LNCaP clone FGC (cell line): ENCODE measurements at regions not wholly inside any gene's neighbourhood (a gene's known extent, or its start where the extent isn't known, plus 50 kb on each side); places are given as distances from the start of the nearest gene placed in this dataset.

Source experiments
- DNase-seq: peaks from one replicate; pipeline ENCODE4 v3.0.0-alpha.2; 2011; ENCODE audit warnings: low read depth
- H3K4me3 ChIP-seq: 2 replicates; pipeline ENCODE4 v1.5.1; 2011; ENCODE audit warnings: mild to moderate bottlenecking, low read depth, low read length, control low read depth
- CTCF ChIP-seq: IDR thresholded peaks from 2 replicates; pipeline ENCODE4 v1.5.1; 2012; ENCODE audit warnings: mild to moderate bottlenecking; ENCODE audit not compliant: control insufficient read depth, insufficient read depth; ENCODE audit errors: extremely low read depth

GRCh38 chr13:111530137-111530870 lies 209.9 kb downstream of the TEX29 start:
- DNase-seq, result no peak
- TF ChIP-seq CTCF, result no peak
- no peak overlapping the region for H3K4me3 ChIP-seq

- no peak for DNase-seq
- no peak overlapping the region for H3K4me3 ChIP-seq
- TF ChIP-seq CTCF, result peak; percentile 50
Observed at GRCh38 chr13:111531505-111531904, 211.1 kb downstream of the TEX29 start.

- no peak for DNase-seq
- no peak overlapping the region for H3K4me3 ChIP-seq
- TF ChIP-seq CTCF, result no peak
Observed at GRCh38 chr13:111532111-111532510, 211.7 kb downstream of the TEX29 start.

GRCh38 chr13:111533900-111534683 lies 213.7 kb downstream of the TEX29 start:
- TF ChIP-seq CTCF, result no peak
- no peak overlapping the region for H3K4me3 ChIP-seq
- DNase-seq, result no peak

GRCh38 chr13:111534751-111535522 lies 214.5 kb downstream of the TEX29 start:
- H3K4me3 ChIP-seq, result no peak overlapping the region
- DNase-seq, result no peak
- no peak for TF ChIP-seq CTCF

GRCh38 chr13:111535523-111535811 lies 215.0 kb downstream of the TEX29 start:
- H3K4me3 ChIP-seq, result no peak overlapping the region
- no peak for TF ChIP-seq CTCF

More at GRCh38 chr13:111535523-111535811, 215.0 kb downstream of the TEX29 start:
- DNase-seq, result no peak
